GM19023 (cell line): ENCODE measurements at regions not wholly inside any gene's neighbourhood (a gene's known extent, or its start where the extent isn't known, plus 50 kb on each side); places are given as distances from the start of the nearest gene placed in this dataset.

ENCODE experiments used
- ATAC-seq: cut with Tn5 transposase; IDR thresholded peaks from one replicate; pipeline ENCODE4 v1.9.1; 2021; ENCODE audit warnings: mild to moderate bottlenecking, moderate library complexity; ENCODE audit not compliant: unreplicated experiment

DNA sequence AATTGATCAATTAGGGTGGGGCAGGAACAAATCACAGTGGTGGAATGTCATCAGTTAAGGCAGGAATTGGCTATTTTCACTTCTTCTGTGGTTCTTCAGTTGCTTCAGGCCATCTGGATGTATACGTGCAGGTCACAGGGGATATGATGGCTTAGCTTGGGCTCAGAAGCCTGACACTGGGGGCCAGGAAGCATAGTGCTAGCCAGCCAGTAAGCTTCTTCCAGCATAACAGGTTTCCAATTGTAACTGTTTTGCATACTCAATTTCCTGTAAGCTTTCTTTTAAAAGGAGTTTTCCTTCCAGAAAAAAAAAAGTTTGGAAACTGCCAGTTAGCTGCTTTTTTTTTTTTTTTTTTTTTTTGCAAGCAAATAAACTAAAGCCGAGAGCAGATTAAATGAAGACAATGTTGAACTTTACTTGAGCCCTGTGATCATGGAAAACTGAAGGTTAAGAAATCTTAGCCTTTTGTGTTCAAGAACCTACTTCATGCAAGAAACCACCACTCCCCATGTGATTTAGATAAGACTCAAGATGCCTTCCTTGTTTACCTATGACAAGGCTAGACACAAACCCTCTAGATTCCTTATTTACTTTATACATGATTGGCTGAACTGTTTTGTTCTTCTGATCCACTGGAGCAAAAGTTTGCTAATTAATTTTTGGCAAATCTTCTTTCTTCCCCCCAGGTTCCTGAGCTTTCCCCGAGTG, 126.9 kb upstream of the LINC00305 start:
- no peak for ATAC-seq

DNA sequence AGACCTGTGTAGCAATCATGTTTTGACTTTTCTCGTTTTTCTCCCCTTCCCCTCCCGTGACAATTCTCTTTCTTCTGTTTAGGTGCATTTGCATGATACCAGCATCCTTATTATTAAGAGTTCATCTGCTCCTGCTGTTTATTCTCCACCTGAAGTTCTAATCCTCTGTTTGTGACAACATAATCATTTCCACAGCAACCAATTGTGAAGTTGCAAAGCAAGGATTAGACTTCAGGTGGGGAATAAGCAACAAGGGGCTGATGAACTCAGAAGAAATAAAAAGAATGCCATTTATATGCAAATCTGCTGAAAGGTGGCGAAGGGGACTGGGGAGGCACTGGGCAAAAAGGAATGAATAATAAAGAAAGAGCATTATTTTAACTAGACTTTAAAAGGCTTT, 124.8 kb upstream of the LINC00305 start:
- ATAC-seq = no peak

GRCh38 chr18:64271975-64272659, 123.2 kb upstream of the LINC00305 start:
- ATAC-seq = no peak

DNA sequence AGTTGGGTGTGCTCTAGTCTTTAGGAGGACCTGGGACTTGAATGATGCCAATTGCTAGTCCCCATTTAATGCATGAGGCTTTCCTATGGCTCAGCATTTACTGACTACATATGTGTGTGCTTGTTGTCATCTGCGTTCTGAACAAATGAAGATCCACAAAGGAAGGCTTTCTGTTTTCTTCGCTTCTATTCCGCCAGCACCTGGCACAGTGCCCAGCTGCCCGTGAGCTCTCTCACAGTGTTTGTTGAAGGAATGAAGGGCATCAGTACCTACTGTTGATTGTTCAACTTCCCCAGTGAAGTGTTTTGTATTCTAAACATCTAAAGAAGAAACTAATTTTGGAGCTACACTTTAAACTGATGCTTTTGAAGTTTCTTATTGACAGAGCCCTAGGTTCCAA, 122.4 kb upstream of the LINC00305 start:
- ATAC-seq = no peak

DNA sequence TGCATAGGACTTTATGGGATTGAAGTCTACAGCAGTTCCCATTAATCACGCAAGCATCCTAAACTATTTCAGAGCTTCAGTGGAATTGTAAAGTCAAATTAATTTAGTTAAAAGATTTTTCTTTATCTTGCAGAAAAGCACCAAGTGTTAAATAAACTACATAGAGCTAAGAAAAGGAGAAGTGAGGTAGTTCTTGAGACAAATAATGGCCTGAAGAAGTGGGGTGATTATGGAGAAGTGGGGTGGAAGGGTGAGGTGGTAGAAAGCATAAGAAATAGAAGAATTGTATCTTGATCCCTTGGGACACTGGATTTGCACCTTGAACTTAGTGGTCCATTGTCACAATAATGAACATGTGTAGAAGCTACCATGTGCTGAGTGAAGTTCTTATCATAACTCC, 121.7 kb upstream of the LINC00305 start:
- ATAC-seq = no peak

GRCh38 chr18:64270121-64270520, 121.2 kb upstream of the LINC00305 start:
- no peak for ATAC-seq

GRCh38 chr18:64264171-64264570, 115.3 kb upstream of the LINC00305 start:
- ATAC-seq = no peak

DNA sequence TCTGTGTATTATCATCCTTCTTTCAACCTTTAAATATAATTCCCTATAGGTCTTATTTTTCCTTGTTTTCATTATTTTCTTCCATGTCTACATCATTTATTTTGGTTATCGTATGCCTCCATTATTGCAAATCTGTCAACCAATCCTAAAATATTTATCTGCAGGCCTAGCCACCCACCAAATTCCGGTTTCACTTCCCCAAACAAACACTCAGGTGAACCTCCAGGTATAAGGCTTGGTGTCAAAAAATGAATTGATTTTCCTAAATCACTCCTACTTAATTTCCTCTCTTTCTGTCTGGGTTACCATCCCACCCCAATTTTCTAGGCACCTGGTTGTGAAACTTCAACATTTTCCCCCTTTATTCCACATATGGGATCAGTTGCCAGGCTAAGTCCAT, 111.9 kb upstream of the LINC00305 start:
- ATAC-seq = no peak

DNA sequence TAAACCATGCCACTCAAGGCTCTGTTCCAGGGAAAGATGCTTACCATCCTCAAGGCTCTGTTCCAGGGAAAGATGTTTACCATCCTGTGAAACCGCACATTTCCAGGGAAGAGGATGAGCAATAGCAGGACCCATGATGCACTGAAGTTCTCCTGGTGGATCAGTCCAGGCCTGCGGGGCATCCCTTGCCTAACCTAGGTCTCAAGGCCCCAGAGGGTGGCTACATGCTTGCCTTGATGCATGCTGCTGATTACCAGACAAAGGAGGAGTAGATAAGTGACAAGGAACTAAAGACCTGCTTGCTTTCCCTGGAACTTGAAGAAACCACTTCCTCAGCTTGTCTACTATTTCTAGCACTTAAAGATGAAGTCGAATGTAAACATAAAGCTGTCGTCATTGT, 111.0 kb upstream of the LINC00305 start:
- ATAC-seq = no peak

DNA sequence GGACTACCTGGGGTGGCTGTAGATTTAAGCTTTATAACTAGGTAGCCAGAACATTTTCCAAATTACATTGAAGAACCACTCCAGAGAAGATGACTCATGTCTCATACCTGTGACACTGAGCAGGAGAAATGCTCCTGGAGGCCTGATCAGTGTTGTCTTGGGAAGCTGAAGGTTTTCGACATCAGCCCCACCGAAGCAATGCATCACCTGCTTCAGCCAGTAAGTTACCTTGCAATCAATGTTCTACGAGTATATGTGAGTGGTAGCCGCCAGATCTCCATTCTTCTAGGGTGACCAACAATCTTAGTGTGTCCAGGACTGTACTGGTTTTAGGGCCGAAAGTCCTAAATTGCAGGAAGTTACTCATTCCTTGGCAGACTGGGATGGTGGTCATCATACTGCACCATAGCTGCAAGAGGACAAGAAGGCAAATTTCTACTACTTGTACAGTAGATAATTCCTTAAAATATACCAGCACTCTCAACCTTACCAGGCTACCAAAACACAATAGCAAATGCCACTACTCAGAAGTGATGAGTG, 109.3 kb upstream of the LINC00305 start:
- no peak for ATAC-seq

DNA sequence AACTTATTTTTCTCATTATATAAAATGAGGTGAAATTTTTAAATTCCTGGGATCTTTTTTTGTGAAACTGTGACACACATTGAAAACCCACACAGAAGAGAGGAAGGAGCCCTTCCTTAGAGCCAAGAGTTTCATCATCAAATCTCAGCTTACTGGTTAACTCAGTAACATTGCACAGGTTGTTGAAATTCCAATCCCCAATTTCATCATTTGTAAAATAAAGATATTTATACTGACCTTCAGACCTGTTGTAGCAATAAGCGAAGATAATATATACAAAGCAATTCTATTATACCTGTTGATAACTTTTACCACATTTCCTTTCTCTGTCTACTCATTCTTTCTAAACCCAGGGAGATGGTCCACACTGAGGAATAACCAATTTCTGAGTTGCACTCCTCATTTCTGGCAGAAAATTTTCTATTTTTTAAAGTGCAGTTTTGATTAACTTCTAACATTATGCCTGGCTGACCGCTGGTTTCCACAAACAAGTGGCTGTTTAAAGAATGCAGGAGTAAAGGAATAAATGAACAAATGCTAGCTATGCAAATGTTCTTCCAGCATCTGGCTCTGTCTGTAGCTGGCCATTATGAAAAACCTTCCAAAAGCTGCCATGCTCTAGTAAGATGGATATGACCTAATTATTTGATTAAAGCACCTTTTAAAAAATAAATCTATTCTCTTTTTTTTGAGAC, 105.7 kb upstream of the LINC00305 start:
- no peak for ATAC-seq

DNA sequence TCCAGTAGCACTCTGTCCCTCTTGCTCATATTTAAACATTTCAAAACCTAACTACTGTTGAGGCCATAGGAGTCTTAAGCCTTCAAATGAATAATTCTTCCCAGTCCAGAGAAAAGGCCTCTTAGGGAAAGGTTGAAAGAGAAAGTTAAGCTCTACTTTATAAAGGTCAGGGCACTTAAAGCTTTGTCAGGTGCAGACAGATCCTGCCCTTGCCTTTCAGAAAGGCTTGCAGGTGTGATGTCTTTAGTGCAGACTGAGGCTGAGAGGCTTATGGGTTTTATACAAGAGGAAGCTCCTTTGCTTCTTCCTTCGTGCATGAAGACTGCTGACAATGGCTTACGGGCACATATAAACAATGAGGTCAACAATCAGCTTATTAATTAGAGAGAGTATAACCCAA, 105.0 kb upstream of the LINC00305 start:
- no peak for ATAC-seq

DNA sequence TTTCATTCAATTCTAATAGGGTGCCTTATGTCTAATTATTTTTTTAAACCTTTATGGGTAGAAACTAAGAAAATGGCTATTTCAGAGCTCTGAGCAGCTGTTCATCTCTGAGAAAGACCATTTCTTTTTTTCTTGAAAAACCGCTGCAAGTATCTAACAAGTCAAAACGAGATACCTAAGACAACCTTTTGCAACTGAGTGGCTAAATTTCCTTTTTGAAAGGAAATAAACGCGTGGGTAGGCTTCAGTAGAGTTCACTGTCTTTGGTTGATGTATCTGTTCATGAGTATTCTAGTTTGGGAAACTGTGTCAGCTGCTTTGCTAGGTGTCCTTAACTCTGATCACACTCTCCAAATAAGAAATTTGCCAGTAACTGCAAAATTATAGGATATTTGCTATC, 104.3 kb upstream of the LINC00305 start:
- no peak for ATAC-seq

GRCh38 chr18:64248836-64249235, 99.9 kb upstream of the LINC00305 start:
- ATAC-seq = no peak

DNA sequence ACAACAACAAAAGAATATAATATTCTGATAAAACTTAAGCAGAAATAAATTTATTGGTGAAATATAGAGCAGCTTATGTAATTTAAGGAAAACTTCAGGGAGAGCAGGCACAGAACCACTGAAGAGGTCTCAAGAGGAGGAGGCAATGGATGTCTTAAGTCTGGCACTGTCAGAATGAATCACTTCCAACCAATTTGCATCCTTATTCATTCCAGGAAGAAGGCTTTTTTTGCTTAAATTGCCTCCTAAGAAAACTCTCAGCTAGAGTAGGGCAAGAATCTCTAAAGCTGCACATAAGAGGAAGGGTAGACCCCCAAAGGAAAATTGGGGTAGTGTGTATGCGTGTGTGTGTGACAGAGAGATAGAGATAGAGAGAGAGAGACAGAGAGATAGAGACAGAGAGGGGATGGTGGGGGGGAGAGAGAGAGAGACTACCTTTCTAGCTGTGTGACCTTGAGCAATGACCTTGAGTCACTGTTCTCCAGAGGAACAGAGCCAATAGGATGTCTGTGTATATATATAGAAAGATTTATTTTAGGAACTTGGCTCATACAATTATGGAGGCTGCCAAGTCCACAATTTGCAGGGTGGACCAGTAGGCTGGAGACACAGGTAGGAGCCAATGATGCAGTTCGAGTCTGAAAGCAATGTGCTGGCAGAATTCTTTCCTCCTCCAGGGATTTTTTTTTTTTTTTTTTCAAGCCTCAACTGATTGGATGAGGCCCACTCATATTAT, 96.4 kb upstream of the LINC00305 start:
- no peak for ATAC-seq

DNA sequence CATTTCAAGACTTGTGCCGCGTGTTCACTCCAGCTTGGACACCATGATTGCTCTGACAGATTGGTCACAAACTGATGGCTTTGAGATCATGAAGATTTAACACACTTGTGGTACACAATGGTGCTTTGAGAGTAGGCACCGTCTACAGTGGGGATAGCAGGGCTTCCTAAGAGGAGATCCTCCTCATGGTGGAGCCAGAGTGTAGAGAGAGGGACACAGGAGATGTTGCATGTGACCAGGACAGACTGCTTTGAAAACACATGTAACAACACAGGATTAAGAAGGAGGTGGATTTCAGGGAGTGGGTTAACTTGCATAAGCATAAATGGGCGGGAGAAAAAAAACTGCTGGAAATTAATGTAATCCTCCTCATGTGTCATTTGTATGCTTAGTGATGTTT, 95.7 kb upstream of the LINC00305 start:
- no peak for ATAC-seq

GRCh38 chr18:64240316-64240715, 91.4 kb upstream of the LINC00305 start:
- ATAC-seq = no peak

DNA sequence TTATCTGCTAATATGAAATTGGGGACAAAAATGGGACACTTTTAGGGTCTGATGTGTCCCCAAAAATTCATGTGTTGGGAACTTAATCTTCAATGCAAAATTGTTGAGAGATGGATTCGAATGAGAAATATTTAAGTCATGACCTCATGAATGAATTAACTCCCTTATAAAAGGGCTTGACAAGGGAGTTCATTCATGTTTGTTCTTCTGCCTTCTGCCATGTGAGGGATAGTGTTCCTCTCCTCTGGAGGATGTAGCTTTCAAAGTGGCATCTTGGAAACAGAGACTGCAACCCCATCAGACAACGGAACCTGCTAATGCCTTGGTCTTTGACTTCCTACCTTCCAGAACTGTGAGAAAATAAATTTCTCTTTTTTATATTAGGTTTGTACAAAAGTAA, 89.2 kb upstream of the LINC00305 start:
- ATAC-seq = no peak

GRCh38 chr18:64234321-64234720, 85.4 kb upstream of the LINC00305 start:
- no peak for ATAC-seq

DNA sequence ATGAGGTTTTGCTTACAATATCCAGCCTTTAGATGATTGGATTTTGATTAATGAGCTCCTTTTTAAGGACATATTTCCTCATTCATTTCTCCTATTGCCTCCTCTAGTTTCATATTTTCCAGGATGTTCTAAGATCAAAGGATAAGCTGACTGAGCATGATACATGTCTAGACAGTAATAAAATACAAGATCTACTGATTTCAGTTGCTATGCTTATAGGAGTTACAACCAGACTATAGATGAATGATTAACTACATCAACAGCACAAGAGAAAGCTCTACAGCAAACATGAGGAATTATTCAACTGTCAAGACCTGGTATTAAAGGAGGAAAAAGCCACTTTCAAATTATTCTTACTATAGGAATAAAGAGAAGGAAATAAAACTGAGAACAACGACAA, 85.0 kb upstream of the LINC00305 start:
- no peak for ATAC-seq

DNA sequence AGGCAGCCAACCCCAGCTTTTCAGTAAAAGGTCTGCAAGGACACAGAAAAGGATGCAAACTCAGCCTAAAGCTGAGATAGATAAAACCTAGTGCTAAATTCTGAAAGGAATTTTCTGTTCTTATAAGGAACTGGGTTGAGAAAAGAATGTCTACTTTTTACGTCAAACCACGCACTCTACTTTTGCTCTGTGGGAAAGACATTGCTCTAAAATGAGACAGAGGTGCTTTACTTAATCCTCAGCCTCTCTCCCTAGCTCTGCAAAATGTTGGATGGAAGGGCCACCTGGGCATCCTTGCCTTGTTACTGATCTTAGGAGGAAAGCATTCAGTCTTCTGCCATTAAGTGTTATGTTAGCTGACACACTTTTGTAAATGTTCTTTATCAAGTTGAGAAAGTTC, 72.1 kb upstream of the LINC00305 start:
- ATAC-seq = no peak
